ENCODE measurements at regions not wholly inside any gene's neighbourhood (a gene's known extent, or its start where the extent isn't known, plus 50 kb on each side); places are given as distances from the start of the nearest gene placed in this dataset.

- TF ChIP-seq POLR2A (IDR thresholded peaks at IDR 0.05; ENCODE audit: low read length), result no peak
- no peak for TF ChIP-seq CEBPB (IDR thresholded peaks at IDR 0.05)
- no peak for TF ChIP-seq RCOR1 (IDR thresholded peaks at IDR 0.05; ENCODE audit: low read depth, low read length)
- no peak for TF ChIP-seq CHD2 (IDR thresholded peaks at IDR 0.05; ENCODE audit: low read length, partially characterized antibody)
Observed at GRCh38 chr15:39143479-39143878, 437.4 kb upstream of the THBS1 start.

Data from A549 (cell line).